ENCODE measurements at regions not wholly inside any gene's neighbourhood (a gene's known extent, or its start where the extent isn't known, plus 50 kb on each side); places are given as distances from the start of the nearest gene placed in this dataset.
"Not testable (repeated sequence)": the region's sequence is repeated elsewhere in the genome, so short reads cannot be mapped to it uniquely, and the experiment has no call there.

- no peak for DNase-seq (ENCODE audit: low read depth, low spot score)
- Histone ChIP-seq H3K4me3 (ENCODE audit: insufficient read length, low read depth) (no peak overlapping the region), H3K9ac (ENCODE audit: insufficient read length, low read depth) (no peak overlapping the region), H3K36me3 (ENCODE audit: insufficient read depth, insufficient read length, low read length) (no peaks in the 10 kb centered on the region), H3K4me1 (ENCODE audit: insufficient read depth, insufficient read length) (no peaks in the 10 kb centered on the region), H3K9me3 (ENCODE audit: insufficient read depth, low read length) (no peaks in the 10 kb centered on the region), H3K27me3 (ENCODE audit: insufficient read depth, insufficient read length) (no peaks in the 10 kb centered on the region)
- TF ChIP-seq YY1 (IDR thresholded peaks at IDR 0.05; ENCODE audit: insufficient read depth, insufficient read length) (no peak), SUZ12 (IDR thresholded peaks at IDR 0.05; ENCODE audit: extremely low read depth, insufficient read depth, insufficient read length) (no peak), ZNF274 (IDR thresholded peaks at IDR 0.05; ENCODE audit: low read depth, low read length) (no peak)
Observed at GRCh38 chr10:64175271-64175962, 654.2 kb downstream of the REEP3 start.

DNA sequence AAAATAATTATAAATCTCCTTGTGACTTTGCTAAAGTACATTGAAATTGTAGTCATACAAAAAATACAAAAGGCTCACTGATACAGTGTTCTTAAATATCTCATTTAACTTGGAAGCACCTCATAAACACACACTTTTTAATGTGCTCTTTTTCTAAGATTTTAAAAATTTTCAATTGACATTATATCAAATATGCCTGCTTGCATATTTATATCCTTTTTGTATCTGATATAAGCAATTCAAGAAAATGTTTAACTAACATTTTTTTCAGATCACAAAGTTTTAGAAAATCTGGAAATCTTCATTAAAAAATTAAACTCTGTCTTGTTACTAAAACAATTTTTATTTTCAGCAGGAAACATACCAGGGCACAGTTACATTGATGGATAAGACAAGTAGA, 661.5 kb downstream of the REEP3 start:
- Histone ChIP-seq H3K4me3 (ENCODE audit: insufficient read length, low read depth) (no peak overlapping the region), H3K36me3 (ENCODE audit: insufficient read depth, insufficient read length, low read length) (no peaks in the 10 kb centered on the region), H3K9ac (ENCODE audit: insufficient read length, low read depth) (no peak overlapping the region), H3K4me1 (ENCODE audit: insufficient read depth, insufficient read length) (no peaks in the 10 kb centered on the region), H3K27me3 (ENCODE audit: insufficient read depth, insufficient read length) (no peaks in the 10 kb centered on the region), H3K9me3 (ENCODE audit: insufficient read depth, low read length) (no peaks in the 10 kb centered on the region)
- no peak for DNase-seq (ENCODE audit: low read depth, low spot score)
- no peak for TF ChIP-seq SUZ12 (IDR thresholded peaks at IDR 0.05; ENCODE audit: extremely low read depth, insufficient read depth, insufficient read length)
- no peak for TF ChIP-seq ZNF274 (IDR thresholded peaks at IDR 0.05; ENCODE audit: low read depth, low read length)
- TF ChIP-seq YY1 (IDR thresholded peaks at IDR 0.05; ENCODE audit: insufficient read depth, insufficient read length) = no peak

GRCh38 chr10:64191286-64191685, 670.1 kb downstream of the REEP3 start:
- no peak overlapping the region for H3K9ac ChIP-seq (ENCODE audit: insufficient read length, low read depth)
- H3K9me3 ChIP-seq (ENCODE audit: insufficient read depth, low read length) = no peaks in the 10 kb centered on the region
- H3K4me3 ChIP-seq (ENCODE audit: insufficient read length, low read depth) = no peak overlapping the region
- H3K27me3 ChIP-seq (ENCODE audit: insufficient read depth, insufficient read length) = no peaks in the 10 kb centered on the region
- H3K36me3 ChIP-seq (ENCODE audit: insufficient read depth, insufficient read length, low read length) = no peaks in the 10 kb centered on the region
- DNase-seq (ENCODE audit: low read depth, low spot score) = no peak
- H3K4me1 ChIP-seq (ENCODE audit: insufficient read depth, insufficient read length) = no peaks in the 10 kb centered on the region
- TF ChIP-seq SUZ12 (IDR thresholded peaks at IDR 0.05; ENCODE audit: extremely low read depth, insufficient read depth, insufficient read length) (no peak), ZNF274 (IDR thresholded peaks at IDR 0.05; ENCODE audit: low read depth, low read length) (no peak), YY1 (IDR thresholded peaks at IDR 0.05; ENCODE audit: insufficient read depth, insufficient read length) (no peak)

DNA sequence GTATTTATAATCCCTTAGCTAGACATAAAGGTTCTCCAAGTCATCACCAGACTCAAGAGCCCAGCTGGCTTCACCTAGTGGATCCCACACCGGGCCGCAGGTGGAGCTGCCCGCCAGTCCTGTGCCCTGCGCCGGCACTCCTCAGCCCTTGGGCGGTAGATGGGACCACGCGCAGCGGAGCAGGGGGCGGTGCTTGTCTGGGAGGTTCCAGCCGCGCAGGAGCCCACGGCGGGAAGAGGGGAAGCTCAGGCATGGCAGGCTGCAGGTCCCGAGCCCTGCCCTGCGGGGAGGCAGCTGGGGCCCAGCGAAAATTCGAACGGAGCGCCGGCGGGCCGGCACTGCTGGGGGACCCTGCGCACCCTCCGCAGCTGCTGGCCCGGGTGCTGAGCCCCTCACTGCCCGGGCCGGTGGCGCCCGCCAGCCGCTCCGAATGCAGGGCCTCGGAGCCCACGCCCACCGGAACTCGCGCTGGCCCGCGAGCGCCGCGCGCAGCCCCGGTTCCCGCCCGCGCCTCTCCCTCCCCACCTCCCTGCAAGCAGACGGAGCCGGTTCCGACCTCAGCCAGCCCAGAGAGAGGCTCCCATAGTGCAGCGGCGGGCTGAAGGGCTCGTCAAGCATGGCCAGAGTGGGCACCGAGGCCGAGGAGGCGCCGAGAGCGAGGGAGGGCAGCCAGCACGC, 675.6 kb downstream of the REEP3 start:
- Histone ChIP-seq H3K9ac (ENCODE audit: insufficient read length, low read depth) (no peak overlapping the region), H3K4me1 (ENCODE audit: insufficient read depth, insufficient read length) (no peaks in the 10 kb centered on the region), H3K9me3 (ENCODE audit: insufficient read depth, low read length) (no peaks in the 10 kb centered on the region), H3K27me3 (ENCODE audit: insufficient read depth, insufficient read length) (no peaks in the 10 kb centered on the region), H3K36me3 (ENCODE audit: insufficient read depth, insufficient read length, low read length) (no peaks in the 10 kb centered on the region), H3K4me3 (ENCODE audit: insufficient read length, low read depth) (no peak overlapping the region)
- TF ChIP-seq ZNF274 (IDR thresholded peaks at IDR 0.05; ENCODE audit: low read depth, low read length) (no peak), SUZ12 (IDR thresholded peaks at IDR 0.05; ENCODE audit: extremely low read depth, insufficient read depth, insufficient read length) (no peak), YY1 (IDR thresholded peaks at IDR 0.05; ENCODE audit: insufficient read depth, insufficient read length) (no peak)
- DNase-seq (ENCODE audit: low read depth, low spot score) = no peak

DNA sequence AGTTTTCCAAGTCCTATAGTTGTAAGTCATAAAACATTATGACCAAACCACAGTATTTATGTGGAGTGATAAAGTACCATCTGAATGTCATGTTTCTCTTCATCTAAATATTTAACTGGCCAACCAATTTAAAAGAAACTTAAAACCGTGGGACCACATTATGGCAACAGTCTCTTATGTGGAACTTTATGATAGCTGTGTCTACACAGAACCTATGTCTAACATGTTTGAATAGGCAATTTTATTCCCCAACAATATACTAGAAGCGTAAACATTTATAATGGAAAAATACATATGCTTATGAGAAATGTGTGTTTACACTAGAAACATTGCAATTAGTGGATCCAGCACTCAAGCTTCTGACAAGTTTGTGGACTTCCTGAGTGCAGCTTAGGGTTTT, 680.7 kb downstream of the REEP3 start:
- no peak overlapping the region for H3K4me3 ChIP-seq (ENCODE audit: insufficient read length, low read depth)
- H3K9ac ChIP-seq (ENCODE audit: insufficient read length, low read depth) = no peak overlapping the region
- H3K36me3 ChIP-seq (ENCODE audit: insufficient read depth, insufficient read length, low read length) = no peaks in the 10 kb centered on the region
- H3K27me3 ChIP-seq (ENCODE audit: insufficient read depth, insufficient read length) = no peaks in the 10 kb centered on the region
- no peaks in the 10 kb centered on the region for H3K9me3 ChIP-seq (ENCODE audit: insufficient read depth, low read length)
- DNase-seq (ENCODE audit: low read depth, low spot score) = no peak
- TF ChIP-seq SUZ12 (IDR thresholded peaks at IDR 0.05; ENCODE audit: extremely low read depth, insufficient read depth, insufficient read length) (no peak), YY1 (IDR thresholded peaks at IDR 0.05; ENCODE audit: insufficient read depth, insufficient read length) (no peak), ZNF274 (IDR thresholded peaks at IDR 0.05; ENCODE audit: low read depth, low read length) (no peak)
- H3K4me1 ChIP-seq (ENCODE audit: insufficient read depth, insufficient read length) = no peaks in the 10 kb centered on the region

DNA sequence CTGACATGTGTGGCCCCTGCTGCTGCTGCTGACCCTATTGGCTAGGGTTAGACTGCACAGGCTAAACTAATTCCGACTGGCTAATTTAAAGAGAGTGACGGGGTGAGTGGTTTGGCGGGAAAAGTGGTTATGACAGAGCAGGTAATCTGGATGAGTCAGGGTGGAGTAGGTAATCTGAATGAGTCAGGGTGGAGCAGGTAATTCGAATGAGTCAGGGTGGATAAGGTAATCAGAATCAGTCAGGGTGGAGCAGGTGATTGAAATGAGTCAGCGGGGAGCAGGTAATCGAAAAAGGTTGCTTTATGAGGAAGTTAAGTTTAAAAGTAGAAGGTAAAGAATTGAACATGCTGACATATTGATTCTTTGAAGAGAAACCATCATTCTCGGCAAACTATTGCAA, 683.3 kb downstream of the REEP3 start:
- not testable (repeated sequence) for H3K4me1 ChIP-seq (ENCODE audit: insufficient read depth, insufficient read length); H3K36me3 ChIP-seq (ENCODE audit: insufficient read depth, insufficient read length, low read length); H3K4me3 ChIP-seq (ENCODE audit: insufficient read length, low read depth); H3K9me3 ChIP-seq (ENCODE audit: insufficient read depth, low read length); H3K27me3 ChIP-seq (ENCODE audit: insufficient read depth, insufficient read length); DNase-seq (ENCODE audit: low read depth, low spot score); H3K9ac ChIP-seq (ENCODE audit: insufficient read length, low read depth)

DNA sequence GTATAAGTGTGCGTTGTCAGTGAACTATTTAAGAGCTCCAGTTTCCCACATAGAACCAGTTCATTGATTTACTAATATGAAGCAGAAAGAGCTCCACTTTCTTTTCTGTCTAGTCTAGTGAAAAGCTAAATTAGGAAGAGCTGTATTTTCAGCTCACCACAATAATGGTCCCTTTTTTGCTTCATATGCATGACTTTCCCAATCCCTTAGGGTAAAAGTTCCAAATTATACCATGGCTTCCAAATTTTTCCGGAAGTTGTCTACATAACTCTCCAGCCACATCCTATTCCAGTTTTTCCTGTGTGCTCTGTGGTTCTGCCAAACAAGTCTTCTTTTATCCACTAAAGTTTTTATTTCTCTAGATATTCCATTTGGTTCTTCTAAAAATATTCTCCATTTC, 685.2 kb downstream of the REEP3 start:
- no peak overlapping the region for H3K4me3 ChIP-seq (ENCODE audit: insufficient read length, low read depth)
- no peak for TF ChIP-seq ZNF274 (IDR thresholded peaks at IDR 0.05; ENCODE audit: low read depth, low read length)

More for the DNA sequence above, 685.2 kb downstream of the REEP3 start:
- no peaks in the 10 kb centered on the region for H3K36me3 ChIP-seq (ENCODE audit: insufficient read depth, insufficient read length, low read length)
- no peaks in the 10 kb centered on the region for H3K4me1 ChIP-seq (ENCODE audit: insufficient read depth, insufficient read length)
- peaks cover 21% of the 10 kb centered on the region for H3K9me3 ChIP-seq (ENCODE audit: insufficient read depth, low read length)
- no peak for DNase-seq (ENCODE audit: low read depth, low spot score)
- H3K27me3 ChIP-seq (ENCODE audit: insufficient read depth, insufficient read length) = no peaks in the 10 kb centered on the region
- no peak overlapping the region for H3K9ac ChIP-seq (ENCODE audit: insufficient read length, low read depth)

All from NT2/D1 (cell line).